Duodenal mucosa (tissue), 2 donors: ENCODE measurements at regions not wholly inside any gene's neighbourhood (a gene's known extent, or its start where the extent isn't known, plus 50 kb on each side); places are given as distances from the start of the nearest gene placed in this dataset.

ENCODE experiments used
- H3K27ac ChIP-seq: one replicate; pipeline ENCODE4 v1.7.0; 2013; ENCODE audit warnings: low read depth, low read length
- H3K27me3 ChIP-seq, 2 donors: one replicate each; pipeline ENCODE4 v1.7.0; 2013; ENCODE audit warnings: low read length in 2 of 2, control low read depth in 1 of 2; ENCODE audit not compliant: insufficient read depth in 2 of 2, control insufficient read depth in 1 of 2
- H3K36me3 ChIP-seq, 2 donors: one replicate each; pipeline ENCODE4 v1.7.0; 2013; ENCODE audit warnings: low read length in 2 of 2, control low read depth in 1 of 2; ENCODE audit not compliant: insufficient read depth in 2 of 2, control insufficient read depth in 1 of 2
- H3K4me1 ChIP-seq, 2 donors: one replicate each; pipeline ENCODE4 v1.7.0; 2013; ENCODE audit warnings: low read length in 2 of 2, control low read depth in 1 of 2; ENCODE audit not compliant: insufficient read depth in 2 of 2, control insufficient read depth in 1 of 2
- H3K4me3 ChIP-seq, 2 donors: one replicate each; pipeline ENCODE4 v1.7.0; 2013; ENCODE audit warnings: low read length in 2 of 2, low read depth in 1 of 2
- H3K9ac ChIP-seq, 2 donors: one replicate each; pipeline ENCODE4 v1.7.0; 2013; ENCODE audit warnings: low read length in 2 of 2, low read depth in 1 of 2
- H3K9me3 ChIP-seq, 2 donors: one replicate each; pipeline ENCODE4 v1.7.0; 2013; ENCODE audit warnings: low read length in 2 of 2, control low read depth in 1 of 2; ENCODE audit not compliant: control insufficient read depth in 1 of 2

DNA sequence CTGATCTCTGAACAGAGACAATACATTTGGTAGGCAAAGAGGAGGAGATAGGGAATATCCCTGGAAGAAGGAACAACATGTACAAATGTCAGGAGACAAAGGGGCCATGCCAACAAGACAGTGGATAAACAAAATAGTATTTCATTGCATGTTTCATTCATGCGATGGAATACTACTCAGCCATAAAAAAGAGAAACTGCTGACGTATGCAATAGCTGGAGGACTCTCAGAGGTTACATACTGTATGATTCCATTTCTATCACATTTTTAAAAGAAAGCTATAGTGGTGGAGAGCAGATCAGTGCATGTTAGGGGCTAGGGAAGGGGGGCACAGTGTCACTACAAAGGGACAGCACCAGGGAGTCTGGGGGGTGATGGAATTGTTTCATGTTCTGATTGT lies 572.9 kb upstream of the CADM1 start:
- no peak overlapping the region for H3K27ac ChIP-seq
- H3K27me3 ChIP-seq, result peaks cover 0 to 9% of the 10 kb centered on the region in 2 donors
- no peak overlapping the region for H3K4me3 ChIP-seq
- no peak overlapping the region for H3K9ac ChIP-seq
- H3K4me1 ChIP-seq, result no peaks in the 10 kb centered on the region
- no peaks in the 10 kb centered on the region for H3K36me3 ChIP-seq
- H3K9me3 ChIP-seq, result peaks cover 0 to 2% of the 10 kb centered on the region in 2 donors

DNA sequence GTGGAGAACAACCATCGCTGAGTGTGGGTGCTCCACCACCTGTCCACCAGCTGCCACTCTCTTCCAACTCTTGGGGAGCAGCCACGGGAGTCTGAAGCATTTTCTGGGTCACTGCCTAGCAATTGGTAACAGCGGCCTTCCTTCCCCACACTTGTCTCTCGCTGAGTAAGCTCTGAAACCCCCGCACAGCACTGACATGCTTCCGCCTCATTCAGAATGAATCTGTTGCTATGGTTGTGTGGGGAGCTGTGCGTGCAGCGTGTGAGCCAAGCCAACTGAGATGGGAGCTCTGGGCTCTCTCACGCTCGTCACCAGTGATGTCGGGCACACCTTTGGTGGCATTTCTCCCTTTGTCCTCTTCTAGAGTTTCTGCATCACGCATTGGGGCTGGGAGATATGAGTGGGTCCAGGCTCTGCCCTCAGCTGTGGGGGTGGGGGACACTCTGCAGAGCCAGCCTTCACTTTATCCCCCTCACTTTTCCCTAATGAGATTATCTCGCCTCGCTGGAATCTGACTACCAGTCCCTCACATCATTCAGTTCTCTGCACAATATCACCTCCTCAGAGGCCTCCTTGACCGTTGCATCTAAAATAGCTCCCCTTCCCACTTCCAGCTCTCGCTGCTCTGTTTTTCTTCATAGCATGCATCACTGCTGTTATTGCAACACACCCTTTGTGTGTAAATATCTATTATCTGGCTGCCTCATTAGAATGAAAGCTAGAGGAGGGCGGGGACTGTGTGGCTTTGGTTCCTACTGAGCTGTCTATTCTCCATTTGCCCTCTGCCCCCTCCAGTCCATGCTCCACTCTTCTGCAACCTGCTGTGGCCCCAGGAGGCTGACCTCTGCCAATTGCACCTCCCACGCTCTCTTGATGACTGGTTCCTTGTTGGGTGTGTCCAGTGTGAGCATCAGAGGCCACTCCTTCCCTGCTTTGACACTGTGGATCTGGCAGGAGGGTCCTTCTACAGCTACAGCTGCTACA lies 569.9 kb upstream of the CADM1 start:
- Histone ChIP-seq H3K9ac (no peak overlapping the region), H3K9me3 (no peaks in the 10 kb centered on the region), H3K4me1 (no peaks in the 10 kb centered on the region), H3K27ac (no peak overlapping the region), H3K4me3 (no peak overlapping the region), H3K36me3 (no peaks in the 10 kb centered on the region), H3K27me3 (peaks cover 0 to 13% of the 10 kb centered on the region in 2 donors)

DNA sequence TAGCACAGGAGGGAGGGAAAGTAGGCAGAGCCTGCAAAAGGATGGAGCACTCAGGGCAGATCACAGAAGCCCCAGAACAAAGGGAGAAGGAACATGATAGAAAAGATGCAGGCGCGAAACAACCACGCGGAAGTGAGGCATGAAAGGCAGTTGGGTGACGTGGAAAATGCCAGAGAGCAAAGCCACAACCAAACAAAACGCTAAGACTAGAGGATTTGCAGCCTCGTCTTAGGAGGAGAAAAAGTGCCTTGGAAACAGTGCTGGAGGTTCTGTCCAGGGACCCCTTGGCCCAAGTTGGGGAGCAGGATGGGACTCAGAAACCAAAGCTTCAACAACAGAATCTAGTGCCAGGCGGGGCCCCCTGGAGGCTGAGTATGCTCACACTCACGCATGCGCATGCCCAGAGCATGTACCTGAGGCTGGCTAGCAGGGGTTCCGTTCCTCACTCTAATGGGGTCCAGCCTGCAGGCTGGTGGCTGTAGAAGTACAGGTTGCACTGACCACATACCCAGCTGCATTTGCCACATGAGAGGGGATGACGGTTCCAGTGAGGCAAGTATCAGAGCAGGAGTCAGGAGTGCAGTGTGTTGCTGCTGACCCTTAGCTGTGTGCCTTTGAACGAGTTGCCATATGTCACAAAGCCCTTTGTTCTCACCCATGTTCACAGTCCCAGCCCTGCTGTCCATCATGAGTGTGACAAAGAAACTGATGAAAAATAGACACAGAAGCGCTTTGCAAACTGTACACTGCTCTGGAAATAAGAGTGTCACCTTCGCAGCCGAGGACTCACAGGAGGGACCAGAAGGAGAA lies 568.6 kb upstream of the CADM1 start:
- Histone ChIP-seq H3K4me3 (no peak overlapping the region), H3K4me1 (no peaks in the 10 kb centered on the region), H3K27me3 (peaks cover 0 to 13% of the 10 kb centered on the region in 2 donors), H3K27ac (no peak overlapping the region), H3K36me3 (no peaks in the 10 kb centered on the region), H3K9me3 (no peaks in the 10 kb centered on the region), H3K9ac (no peak overlapping the region)

- no peaks in the 10 kb centered on the region for H3K9me3 ChIP-seq
- peaks cover 0 to 13% of the 10 kb centered on the region in 2 donors for H3K27me3 ChIP-seq
Measured at GRCh38 chr11:116072133-116072532, 567.9 kb upstream of the CADM1 start.

DNA sequence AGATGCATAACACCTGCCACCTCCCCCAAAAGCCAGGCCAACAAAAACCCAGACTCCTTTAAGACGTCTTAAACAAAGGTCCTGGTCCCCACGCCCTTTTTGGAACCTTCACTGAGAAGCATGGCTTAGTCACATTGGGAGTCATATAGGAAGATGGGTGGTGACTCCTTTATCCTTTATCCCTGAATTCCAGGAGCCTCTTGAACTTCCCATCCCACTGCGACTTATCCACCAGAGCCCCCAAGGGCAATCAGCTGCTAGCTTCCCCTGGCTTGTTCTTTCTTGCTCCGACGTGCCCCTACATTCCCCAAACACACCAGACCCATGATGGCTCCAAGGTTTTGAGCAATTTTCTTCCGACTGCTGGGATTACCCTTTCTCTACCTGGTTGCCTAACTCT lies 567.0 kb upstream of the CADM1 start:
- no peak overlapping the region for H3K27ac ChIP-seq
- H3K36me3 ChIP-seq, result no peaks in the 10 kb centered on the region
- H3K9ac ChIP-seq, result no peak overlapping the region
- H3K9me3 ChIP-seq, result no peaks in the 10 kb centered on the region
- H3K27me3 ChIP-seq, result peaks cover 0 to 11% of the 10 kb centered on the region in 2 donors
- no peaks in the 10 kb centered on the region for H3K4me1 ChIP-seq
- H3K4me3 ChIP-seq, result no peak overlapping the region

More at GRCh38 chr11:116072133-116072532, 567.9 kb upstream of the CADM1 start:
- H3K27ac ChIP-seq, result no peak overlapping the region
- no peaks in the 10 kb centered on the region for H3K4me1 ChIP-seq
- no peaks in the 10 kb centered on the region for H3K36me3 ChIP-seq
- no peak overlapping the region for H3K9ac ChIP-seq
- H3K4me3 ChIP-seq, result no peak overlapping the region

DNA sequence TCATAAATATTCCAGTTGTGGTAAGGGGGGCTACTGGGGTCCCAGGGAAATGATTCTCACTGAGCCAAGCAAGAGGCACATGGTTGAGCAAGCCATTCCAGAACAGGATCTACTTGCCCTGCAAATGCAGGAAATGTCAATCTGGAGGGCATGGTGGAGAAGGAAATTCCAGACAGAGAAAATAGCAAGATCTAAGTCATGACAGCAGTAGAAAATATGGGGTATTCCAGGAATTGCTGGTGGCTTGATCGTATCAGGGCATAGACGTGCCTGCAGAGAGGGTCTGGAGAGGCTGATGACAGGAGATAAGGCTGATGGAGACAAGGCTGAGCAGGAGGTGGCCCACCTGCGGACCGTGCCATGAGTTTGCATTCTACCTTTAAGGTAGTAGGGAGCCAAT lies 566.3 kb upstream of the CADM1 start:
- Histone ChIP-seq H3K27ac (no peak overlapping the region), H3K36me3 (no peaks in the 10 kb centered on the region), H3K27me3 (peaks cover 0 to 11% of the 10 kb centered on the region in 2 donors), H3K9me3 (no peaks in the 10 kb centered on the region), H3K4me1 (no peaks in the 10 kb centered on the region), H3K9ac (no peak overlapping the region), H3K4me3 (no peak overlapping the region)

DNA sequence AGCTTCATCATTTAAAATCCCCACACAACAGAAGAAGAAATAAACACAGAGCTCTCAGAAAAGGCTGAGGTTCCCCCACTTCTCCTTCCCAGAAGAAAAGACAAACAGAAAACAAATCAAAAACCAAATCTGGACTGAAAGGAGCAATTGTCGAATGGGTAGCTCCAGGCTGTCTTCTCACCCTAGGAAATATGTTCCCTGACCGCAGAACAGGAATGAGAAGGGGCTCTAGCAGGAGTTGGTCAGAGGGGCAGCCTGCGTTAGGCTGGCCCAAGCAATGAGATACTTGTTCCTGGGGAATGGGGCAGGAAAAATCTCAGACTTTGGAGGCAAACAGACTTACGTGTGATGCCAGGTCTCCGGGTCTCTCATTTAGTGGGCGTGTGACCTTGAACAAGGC lies 562.6 kb upstream of the CADM1 start:
- Histone ChIP-seq H3K27me3 (peaks cover 0 to 4% of the 10 kb centered on the region in 2 donors), H3K4me1 (peaks cover 5 to 11% of the 10 kb centered on the region in 2 donors), H3K9ac (no peak overlapping the region), H3K9me3 (no peaks in the 10 kb centered on the region), H3K27ac (no peak overlapping the region), H3K4me3 (no peak overlapping the region), H3K36me3 (no peaks in the 10 kb centered on the region)

- H3K4me1 ChIP-seq, result peaks cover 5 to 11% of the 10 kb centered on the region in 2 donors
- H3K36me3 ChIP-seq, result no peaks in the 10 kb centered on the region
- H3K4me3 ChIP-seq, result no peak overlapping the region
- peaks cover 0 to 4% of the 10 kb centered on the region in 2 donors for H3K27me3 ChIP-seq
- no peak overlapping the region for H3K9ac ChIP-seq
- no peaks in the 10 kb centered on the region for H3K9me3 ChIP-seq
- H3K27ac ChIP-seq, result no peak overlapping the region
Measured at GRCh38 chr11:116065986-116066385, 561.8 kb upstream of the CADM1 start.

DNA sequence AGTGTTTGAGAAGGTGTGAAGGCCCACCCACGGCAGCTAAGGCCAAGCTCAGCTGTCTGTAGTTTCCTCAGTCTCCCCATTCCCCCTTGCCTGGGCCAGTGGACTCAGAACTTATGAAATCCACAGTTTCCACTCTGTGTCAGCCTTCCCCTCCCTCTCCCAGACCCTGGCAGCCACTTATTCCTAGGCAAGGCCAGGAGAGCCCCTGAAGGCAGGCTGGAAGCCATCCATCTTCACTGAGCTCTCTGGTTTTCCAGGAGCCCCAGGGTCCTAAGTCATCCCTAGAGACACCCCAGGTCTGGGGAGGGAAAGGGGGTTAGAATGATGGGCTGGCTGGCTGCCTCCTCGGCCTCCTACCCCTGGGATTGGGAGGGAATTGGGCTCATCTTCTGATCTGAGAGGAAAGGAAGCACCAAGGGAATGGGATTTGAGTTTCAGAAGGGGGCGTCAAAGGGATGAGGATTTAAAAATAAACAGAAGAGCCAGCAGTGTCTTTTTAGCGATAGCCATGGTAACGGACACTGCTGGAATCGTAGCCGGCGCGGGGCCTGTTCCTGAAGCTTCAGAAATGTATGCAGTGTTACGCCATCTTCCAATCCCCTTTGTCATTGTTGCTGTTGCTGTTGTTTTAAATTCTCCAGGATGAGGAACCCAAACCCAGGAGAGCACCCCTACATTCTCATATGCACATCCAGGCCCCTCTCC lies 561.1 kb upstream of the CADM1 start:
- Histone ChIP-seq H3K9ac (no peak overlapping the region), H3K4me3 (no peak overlapping the region), H3K9me3 (no peaks in the 10 kb centered on the region), H3K36me3 (no peaks in the 10 kb centered on the region), H3K4me1 (peaks cover 5 to 11% of the 10 kb centered on the region in 2 donors), H3K27me3 (no peaks in the 10 kb centered on the region), H3K27ac (no peak overlapping the region)
